RWPE1 (cell line): ENCODE measurements at regions not wholly inside any gene's neighbourhood (a gene's known extent, or its start where the extent isn't known, plus 50 kb on each side); places are given as distances from the start of the nearest gene placed in this dataset.
"Not testable (repeated sequence)": the region's sequence is repeated elsewhere in the genome, so short reads cannot be mapped to it uniquely, and the experiment has no call there.

Experiments used
- CTCF ChIA-PET: fragments of 350-600 bp; sonication (Branson Sonifier 250); formaldehyde crosslinking; extraction: SDS; loops from one replicate; lab custom pipeline; 2021; lab: Yijun Ruan, JAX
- POLR2A ChIA-PET: fragments of 400-600 bp; formaldehyde crosslinking; extraction: SDS; loops from one replicate; lab custom pipeline; 2020; ENCODE audit warnings: antibody characterized with exemption; ENCODE audit not compliant: low non-redundant PET; lab: Yijun Ruan, JAX
- DNase-seq: peaks from one replicate; pipeline ENCODE4 v3.0.0; 2012; ENCODE audit warnings: low spot score
- H3K27ac ChIP-seq: fragments of 450-650 bp; 2 replicates; pipeline ENCODE4 v1.5.1; 2017
- CTCF ChIP-seq: fragments of 450-650 bp; conservative IDR thresholded peaks from 2 replicates; pipeline ENCODE4 v1.5.1; 2017; ENCODE audit warnings: low read depth, mild to moderate bottlenecking

- POLR2A ChIA-PET, result no interaction called here
- TF ChIP-seq CTCF, result no peak
- H3K27ac ChIP-seq, result no peak overlapping the region
- no peak for DNase-seq
- CTCF ChIA-PET, result no interaction called here
Measured at GRCh38 chr14:27739657-27740156, 1026.9 kb upstream of the FOXG1 start.

GRCh38 chr14:27750114-27750513, 1016.5 kb upstream of the FOXG1 start:
- ChIA-PET CTCF (no interaction called here), POLR2A (no interaction called here)
- no peak for DNase-seq
- H3K27ac ChIP-seq, result no peak overlapping the region
- no peak for TF ChIP-seq CTCF

- H3K27ac ChIP-seq, CTCF ChIA-PET, DNase-seq, POLR2A ChIA-PET: not testable (repeated sequence)
Measured at GRCh38 chr14:27757642-27758041, 1008.9 kb upstream of the FOXG1 start.

GRCh38 chr14:27760367-27760766, 1006.2 kb upstream of the FOXG1 start:
- DNase-seq, CTCF ChIA-PET, H3K27ac ChIP-seq, POLR2A ChIA-PET: not testable (repeated sequence)

GRCh38 chr14:27799066-27800028, 967.2 kb upstream of the FOXG1 start:
- DNase-seq, POLR2A ChIA-PET, CTCF ChIA-PET, H3K27ac ChIP-seq: not testable (repeated sequence)

- POLR2A ChIA-PET, DNase-seq, CTCF ChIA-PET, H3K27ac ChIP-seq: not testable (repeated sequence)
Measured at GRCh38 chr14:27817746-27818430, 948.7 kb upstream of the FOXG1 start.

- CTCF ChIA-PET, H3K27ac ChIP-seq, POLR2A ChIA-PET, DNase-seq: not testable (repeated sequence)
Measured at GRCh38 chr14:27826149-27826548, 940.4 kb upstream of the FOXG1 start.

- H3K27ac ChIP-seq, POLR2A ChIA-PET, DNase-seq, CTCF ChIA-PET: not testable (repeated sequence)
Measured at GRCh38 chr14:27831978-27832377, 934.6 kb upstream of the FOXG1 start.

- POLR2A ChIA-PET, DNase-seq, H3K27ac ChIP-seq, CTCF ChIA-PET: not testable (repeated sequence)
Measured at GRCh38 chr14:27833001-27833400, 933.6 kb upstream of the FOXG1 start.

- POLR2A ChIA-PET, result no interaction called here
- CTCF ChIA-PET, result no interaction called here
- no peak for TF ChIP-seq CTCF
- DNase-seq, result no peak
- no peak overlapping the region for H3K27ac ChIP-seq
Measured at GRCh38 chr14:27836386-27836785, 930.2 kb upstream of the FOXG1 start.
